SU-DHL-6 (cell line): ENCODE measurements at regions not wholly inside any gene's neighbourhood (a gene's known extent, or its start where the extent isn't known, plus 50 kb on each side); places are given as distances from the start of the nearest gene placed in this dataset.

ENCODE experiments used
- H2AFZ ChIP-seq: fragments of 200-600 bp; sonication (generic); 2 replicates; pipeline ENCODE4 v1.6.1; 2014; ENCODE audit warnings: low read depth, mild to moderate bottlenecking, moderate library complexity, mixed read lengths, antibody characterized with exemption, low read length; ENCODE audit not compliant: severe bottlenecking
- H3F3A ChIP-seq: fragments of 200-600 bp; shearing (Covaris generic); 2 replicates; pipeline ENCODE4 v1.6.0; 2016; ENCODE audit warnings: antibody characterized with exemption, mild to moderate bottlenecking; ENCODE audit not compliant: insufficient read depth
- H3K27ac ChIP-seq: fragments of 200-600 bp; sonication (generic); 2 replicates; pipeline ENCODE4 v1.5.1; 2016; ENCODE audit warnings: low read depth, mild to moderate bottlenecking, low read length, moderate library complexity, mixed read lengths
- H3K27me3 ChIP-seq: fragments of 200-600 bp; sonication (generic), shearing (Covaris generic); 2 replicates; pipeline ENCODE4 v1.6.0; 2014; ENCODE audit warnings: mild to moderate bottlenecking, low read length
- H3K36me3 ChIP-seq: fragments of 200-600 bp; sonication (generic); 2 replicates; pipeline ENCODE4 v1.6.1; 2014; ENCODE audit warnings: mild to moderate bottlenecking, low read length, mixed read lengths
- H3K4me2 ChIP-seq: fragments of 300-600, 200-600 bp; shearing (Covaris generic), sonication (generic); 2 replicates; pipeline ENCODE4 v1.6.0; 2014; ENCODE audit warnings: low read length, low read depth, mild to moderate bottlenecking; ENCODE audit not compliant: poor library complexity, severe bottlenecking
- H3K4me3 ChIP-seq: fragments of 200-600 bp; sonication (generic); 2 replicates; pipeline ENCODE4 v1.5.1; 2014; ENCODE audit warnings: antibody characterized with exemption, low read length, mild to moderate bottlenecking, mixed read lengths; ENCODE audit not compliant: insufficient read depth, poor library complexity, severe bottlenecking
- H3K79me2 ChIP-seq: fragments of 200-600 bp; sonication (generic); 2 replicates; pipeline ENCODE4 v1.6.1; 2014; ENCODE audit warnings: mild to moderate bottlenecking, low read length, moderate library complexity; ENCODE audit not compliant: insufficient read depth
- H3K9ac ChIP-seq: fragments of 200-600 bp; sonication (generic); 2 replicates; pipeline ENCODE4 v1.7.0; 2014; ENCODE audit warnings: mild to moderate bottlenecking, low read length
- H3K9me2 ChIP-seq: fragments of 200-600 bp; sonication (generic); replicated peaks from 2 replicates; pipeline ENCODE4 v1.6.1; 2014; ENCODE audit warnings: low read length; ENCODE audit not compliant: insufficient read depth
- H3K9me3 ChIP-seq: fragments of 200-600 bp; sonication (generic); 2 replicates; pipeline ENCODE4 v1.6.1; 2014; ENCODE audit warnings: low read length, mixed read lengths; ENCODE audit not compliant: insufficient read depth
- H4K20me1 ChIP-seq: fragments of 200-600 bp; sonication (generic); 2 replicates; pipeline ENCODE4 v1.6.1; 2014; ENCODE audit warnings: low read depth, mild to moderate bottlenecking, antibody characterized with exemption, low read length, moderate library complexity, mixed read lengths
- CTCF ChIP-seq: fragments of 200-600 bp; sonication (generic); IDR thresholded peaks from one replicate; pipeline ENCODE4 v1.5.1; 2017; ENCODE audit warnings: antibody characterized with exemption, mild to moderate bottlenecking, low read length, moderate library complexity; ENCODE audit not compliant: insufficient read depth, poor library complexity, severe bottlenecking
- EZH2phosphoT487 ChIP-seq: fragments of 200-600 bp; sonication (generic), shearing (Covaris generic); conservative IDR thresholded peaks from 2 replicates; pipeline ENCODE4 v1.6.1; 2018; ENCODE audit warnings: mild to moderate bottlenecking, antibody characterized with exemption, low read length, moderate library complexity, mixed read lengths

GRCh38 chr1:4951601-4952000 lies 297.2 kb downstream of the AJAP1 start:
- no peak overlapping the region for H3K27ac ChIP-seq
- H4K20me1 ChIP-seq = no peaks in the 10 kb centered on the region
- H3K9me3 ChIP-seq = no peaks in the 10 kb centered on the region
- no peaks in the 10 kb centered on the region for H3K9me2 ChIP-seq
- H3K9ac ChIP-seq = no peak overlapping the region
- TF ChIP-seq CTCF (no peak), EZH2phosphoT487 (no peak)
- no peaks in the 10 kb centered on the region for H3K36me3 ChIP-seq
- no peak overlapping the region for H3K4me3 ChIP-seq
- H3K4me2 ChIP-seq = no peak overlapping the region
- no peak overlapping the region for H2AFZ ChIP-seq
- H3K27me3 ChIP-seq = no peaks in the 10 kb centered on the region
- no peaks in the 10 kb centered on the region for H3K79me2 ChIP-seq
- H3F3A ChIP-seq = no peaks in the 10 kb centered on the region

- no peak overlapping the region for H3K4me3 ChIP-seq
- H4K20me1 ChIP-seq = no peaks in the 10 kb centered on the region
- H3K27me3 ChIP-seq = no peaks in the 10 kb centered on the region
- no peak for TF ChIP-seq EZH2phosphoT487
- TF ChIP-seq CTCF = no peak
- no peaks in the 10 kb centered on the region for H3K9me2 ChIP-seq
- H3F3A ChIP-seq = no peaks in the 10 kb centered on the region
- no peaks in the 10 kb centered on the region for H3K79me2 ChIP-seq
- H3K27ac ChIP-seq = no peak overlapping the region
- H2AFZ ChIP-seq = no peak overlapping the region
- H3K9ac ChIP-seq = no peak overlapping the region
- no peaks in the 10 kb centered on the region for H3K9me3 ChIP-seq
- H3K36me3 ChIP-seq = no peaks in the 10 kb centered on the region
- no peak overlapping the region for H3K4me2 ChIP-seq
Measured at GRCh38 chr1:4946343-4946742, 291.9 kb downstream of the AJAP1 start.

- Histone ChIP-seq H3K36me3 (no peaks in the 10 kb centered on the region), H2AFZ (no peak overlapping the region), H3K4me2 (no peak overlapping the region), H3K9me3 (no peaks in the 10 kb centered on the region), H3K9ac (no peak overlapping the region), H3K27me3 (no peaks in the 10 kb centered on the region), H3K9me2 (no peaks in the 10 kb centered on the region), H3K27ac (no peak overlapping the region), H3F3A (no peaks in the 10 kb centered on the region), H4K20me1 (no peaks in the 10 kb centered on the region), H3K4me3 (no peak overlapping the region), H3K79me2 (no peaks in the 10 kb centered on the region)
- no peak for TF ChIP-seq CTCF
- TF ChIP-seq EZH2phosphoT487 = no peak
Measured at GRCh38 chr1:4944911-4945310, 290.5 kb downstream of the AJAP1 start.

- H3K79me2 ChIP-seq = no peaks in the 10 kb centered on the region
- no peaks in the 10 kb centered on the region for H3K9me2 ChIP-seq
- H3K9ac ChIP-seq = no peak overlapping the region
- H2AFZ ChIP-seq = no peak overlapping the region
- no peaks in the 10 kb centered on the region for H3K27me3 ChIP-seq
- H3K27ac ChIP-seq = no peak overlapping the region
- TF ChIP-seq EZH2phosphoT487 = no peak
- TF ChIP-seq CTCF = no peak
- no peaks in the 10 kb centered on the region for H3K36me3 ChIP-seq
- H4K20me1 ChIP-seq = no peaks in the 10 kb centered on the region
- H3K4me2 ChIP-seq = no peak overlapping the region
- H3F3A ChIP-seq = no peaks in the 10 kb centered on the region
- no peaks in the 10 kb centered on the region for H3K9me3 ChIP-seq
- no peak overlapping the region for H3K4me3 ChIP-seq
Measured at GRCh38 chr1:4944072-4944471, 289.7 kb downstream of the AJAP1 start.
